Cardiac fibroblast (primary cell): ENCODE measurements at regions not wholly inside any gene's neighbourhood (a gene's known extent, or its start where the extent isn't known, plus 50 kb on each side); places are given as distances from the start of the nearest gene placed in this dataset.
"Not testable (repeated sequence)": the region's sequence is repeated elsewhere in the genome, so short reads cannot be mapped to it uniquely, and the experiment has no call there.

Experiments
- DNase-seq, 2 donors: peaks; one replicate each; pipeline versions ENCODE4 v3.0.0 to v3.0.0-alpha.2; 2010; ENCODE audit warnings: low read depth in 2 of 2
- H3K4me3 ChIP-seq, 2 donors: replicated peaks in 1 of 2; 1 replicate in 1 of 2; 2 replicates in 1 of 2; pipeline ENCODE4 v1.5.1; 2011; ENCODE audit warnings: low read depth in 2 of 2, low read length in 2 of 2, mild to moderate bottlenecking in 2 of 2, moderate library complexity in 1 of 2
- TF ChIP-seq, protein P1 (sequence below): IDR thresholded peaks from one replicate; pipeline ENCODE4 v1.5.1; 2011; ENCODE audit warnings: low read depth, mild to moderate bottlenecking, low read length, inconsistent platforms

DNA sequence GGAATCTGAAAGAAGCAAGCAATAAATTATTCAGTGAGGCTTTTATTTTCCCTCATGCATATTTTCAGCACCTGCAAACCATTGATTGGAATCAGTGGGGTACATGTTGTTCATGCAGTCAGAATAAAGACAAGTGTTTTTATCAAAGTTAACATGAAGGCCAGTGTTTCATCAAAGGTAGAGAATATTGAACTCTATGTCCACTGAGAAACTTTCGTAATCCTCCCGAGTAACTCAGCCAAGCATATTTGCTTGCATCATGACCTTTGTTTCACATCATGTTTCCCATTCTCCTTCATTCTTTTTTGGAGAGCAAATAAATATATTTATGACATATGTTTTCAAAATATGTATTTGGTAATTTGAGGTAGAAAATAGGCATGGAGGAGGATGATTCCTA, 663.1 kb downstream of the SH2D4B start:
- DNase-seq: no peak
- TF ChIP-seq, protein P1, sequence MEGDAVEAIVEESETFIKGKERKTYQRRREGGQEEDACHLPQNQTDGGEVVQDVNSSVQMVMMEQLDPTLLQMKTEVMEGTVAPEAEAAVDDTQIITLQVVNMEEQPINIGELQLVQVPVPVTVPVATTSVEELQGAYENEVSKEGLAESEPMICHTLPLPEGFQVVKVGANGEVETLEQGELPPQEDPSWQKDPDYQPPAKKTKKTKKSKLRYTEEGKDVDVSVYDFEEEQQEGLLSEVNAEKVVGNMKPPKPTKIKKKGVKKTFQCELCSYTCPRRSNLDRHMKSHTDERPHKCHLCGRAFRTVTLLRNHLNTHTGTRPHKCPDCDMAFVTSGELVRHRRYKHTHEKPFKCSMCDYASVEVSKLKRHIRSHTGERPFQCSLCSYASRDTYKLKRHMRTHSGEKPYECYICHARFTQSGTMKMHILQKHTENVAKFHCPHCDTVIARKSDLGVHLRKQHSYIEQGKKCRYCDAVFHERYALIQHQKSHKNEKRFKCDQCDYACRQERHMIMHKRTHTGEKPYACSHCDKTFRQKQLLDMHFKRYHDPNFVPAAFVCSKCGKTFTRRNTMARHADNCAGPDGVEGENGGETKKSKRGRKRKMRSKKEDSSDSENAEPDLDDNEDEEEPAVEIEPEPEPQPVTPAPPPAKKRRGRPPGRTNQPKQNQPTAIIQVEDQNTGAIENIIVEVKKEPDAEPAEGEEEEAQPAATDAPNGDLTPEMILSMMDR: no peak
- H3K4me3 ChIP-seq: no peak overlapping the region

GRCh38 chr10:81207359-81207758, 667.6 kb upstream of the NRG3 start:
- DNase-seq, H3K4me3 ChIP-seq: not testable (repeated sequence)

- no peak for DNase-seq
- no peak overlapping the region for H3K4me3 ChIP-seq
- TF ChIP-seq, protein P1: no peak
These were observed 661.6 kb upstream of the NRG3 start for GRCh38 chr10:81213370-81213769.

DNA sequence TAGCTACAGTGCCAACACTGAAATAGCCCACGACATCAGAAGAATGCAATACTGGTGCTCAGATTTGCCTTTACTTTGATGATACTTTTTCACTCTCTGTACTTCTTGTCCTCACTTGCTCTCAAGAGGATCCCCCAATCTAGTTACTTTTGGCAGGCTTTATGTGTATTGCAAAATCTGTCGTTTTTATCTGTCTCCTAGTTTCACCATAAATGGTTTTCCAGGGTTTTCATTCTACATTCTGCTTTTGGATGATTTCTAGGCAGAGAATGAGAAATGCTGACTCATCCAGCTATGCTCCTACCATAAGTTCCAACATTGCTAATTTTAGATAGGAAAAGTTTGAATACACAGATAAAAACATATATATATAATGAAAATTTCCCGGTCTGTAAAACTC, 659.5 kb upstream of the NRG3 start:
- TF ChIP-seq, protein P1: no peak
- peak; percentile 22 to 34 for DNase-seq

GRCh38 chr10:81216949-81217348, 658.0 kb upstream of the NRG3 start:
- H3K4me3 ChIP-seq: no peak overlapping the region
- TF ChIP-seq, protein P1: no peak
- no peak for DNase-seq

More for the DNA sequence above, 659.5 kb upstream of the NRG3 start:
- no peak overlapping the region for H3K4me3 ChIP-seq

DNA sequence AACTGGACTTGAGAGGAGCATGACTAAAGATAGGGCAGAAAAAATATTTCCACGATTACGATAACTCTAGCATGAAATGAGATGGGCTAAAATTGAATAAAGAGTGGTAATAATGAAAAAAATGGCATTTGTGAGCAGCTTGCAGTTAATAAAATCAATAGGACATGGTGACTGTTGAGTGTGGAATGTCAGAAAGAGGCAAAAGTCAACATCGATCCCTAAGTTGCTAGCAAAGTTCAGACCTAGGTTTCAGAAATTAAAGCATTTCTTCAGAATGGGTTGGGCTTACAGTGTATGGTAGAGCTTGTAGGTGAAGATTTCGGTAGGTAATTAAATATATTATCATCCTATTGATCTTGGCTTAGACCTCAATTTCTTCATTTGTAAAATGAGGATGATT, 656.7 kb upstream of the NRG3 start:
- no peak overlapping the region for H3K4me3 ChIP-seq
- no peak for DNase-seq
- TF ChIP-seq, protein P1: no peak

GRCh38 chr10:81219758-81220157, 655.2 kb upstream of the NRG3 start:
- TF ChIP-seq, protein P1: no peak
- DNase-seq: no peak
- no peak overlapping the region for H3K4me3 ChIP-seq
